Karpas-422 (cell line): ENCODE measurements at regions not wholly inside any gene's neighbourhood (a gene's known extent, or its start where the extent isn't known, plus 50 kb on each side); places are given as distances from the start of the nearest gene placed in this dataset.
"Not testable (repeated sequence)": the region's sequence is repeated elsewhere in the genome, so short reads cannot be mapped to it uniquely, and the experiment has no call there.

Experiments used
- DNase-seq: peaks from one replicate; pipeline ENCODE4 v3.0.0-alpha.2; 2015
- H2AFZ ChIP-seq: fragments of 200-600 bp; sonication (generic); 2 replicates; pipeline ENCODE4 v1.6.1; 2014; ENCODE audit warnings: antibody characterized with exemption, low read length, mixed read lengths
- H3K27ac ChIP-seq: fragments of 200-600 bp; sonication (generic); 2 replicates; pipeline ENCODE4 v1.5.1; 2014; ENCODE audit warnings: mild to moderate bottlenecking, low read length, moderate library complexity
- H3K27me3 ChIP-seq: fragments of 200-600 bp; sonication (generic); 2 replicates; pipeline ENCODE4 v1.6.1; 2014; ENCODE audit warnings: low read length, mixed read lengths
- H3K36me3 ChIP-seq: fragments of 200-600 bp; sonication (generic); 2 replicates; pipeline ENCODE4 v1.6.1; 2014; ENCODE audit warnings: low read length, mixed read lengths; ENCODE audit not compliant: insufficient read depth
- H3K4me1 ChIP-seq: fragments of 200-600 bp; sonication (generic); 2 replicates; pipeline ENCODE4 v1.6.1; 2014; ENCODE audit warnings: mild to moderate bottlenecking, low read length, mixed read lengths
- H3K4me2 ChIP-seq: fragments of 200-600 bp; sonication (generic); 2 replicates; pipeline ENCODE4 v1.6.1; 2014; ENCODE audit warnings: low read length, low read depth, mild to moderate bottlenecking; ENCODE audit not compliant: poor library complexity, severe bottlenecking
- H3K4me3 ChIP-seq: fragments of 200-600 bp; sonication (generic); 2 replicates; pipeline ENCODE4 v1.5.1; 2014; ENCODE audit warnings: mild to moderate bottlenecking, antibody characterized with exemption, low read length, mixed read lengths
- H3K79me2 ChIP-seq: fragments of 200-600 bp; sonication (generic); 2 replicates; pipeline ENCODE4 v1.6.1; 2014; ENCODE audit warnings: mild to moderate bottlenecking, low read length, mixed read lengths
- H3K9ac ChIP-seq: fragments of 200-600 bp; sonication (generic); 2 replicates; pipeline ENCODE4 v1.6.0; 2014; ENCODE audit warnings: low read length
- H3K9me2 ChIP-seq: fragments of 200-600 bp; sonication (generic), shearing (Covaris generic); replicated peaks from 2 replicates; pipeline ENCODE4 v1.6.0; 2014; ENCODE audit warnings: mild to moderate bottlenecking, low read length, moderate library complexity; ENCODE audit not compliant: insufficient read depth
- H3K9me3 ChIP-seq: fragments of 300-700, 200-600 bp; sonication (generic); 2 replicates; pipeline ENCODE4 v1.6.1; 2014; ENCODE audit warnings: low read length, mixed read lengths
- H4K20me1 ChIP-seq: fragments of 200-600 bp; sonication (generic); 2 replicates; pipeline ENCODE4 v1.6.1; 2014; ENCODE audit warnings: mild to moderate bottlenecking, antibody characterized with exemption, low read length, low read depth; ENCODE audit not compliant: insufficient read depth

DNA sequence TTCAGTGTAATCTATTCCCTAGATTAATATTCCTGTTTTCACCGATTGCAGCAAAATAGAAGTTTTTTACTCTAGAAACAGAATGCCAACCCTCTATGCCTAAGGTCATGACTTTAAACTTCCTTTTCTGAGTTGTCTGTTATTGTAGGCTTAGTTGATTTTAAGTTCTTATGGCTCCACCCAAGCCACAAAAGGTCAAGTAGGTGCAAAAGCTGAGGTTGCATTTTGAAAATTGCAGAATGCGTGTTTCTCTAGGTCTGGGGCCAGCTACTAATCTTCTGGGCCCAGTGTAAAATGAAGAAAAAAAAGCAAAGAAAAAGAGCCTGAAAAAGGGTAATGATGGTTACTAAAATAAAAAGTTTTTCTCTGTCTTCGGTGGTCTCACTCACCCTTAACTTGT is 635.7 kb upstream of the FAM98A start:
- Histone ChIP-seq H2AFZ (no peak overlapping the region), H3K27ac (no peak overlapping the region), H3K9me3 (no peaks in the 10 kb centered on the region), H3K4me2 (no peak overlapping the region), H4K20me1 (no peaks in the 10 kb centered on the region), H3K9ac (no peak overlapping the region), H3K36me3 (no peaks in the 10 kb centered on the region), H3K79me2 (no peaks in the 10 kb centered on the region), H3K9me2 (no peaks in the 10 kb centered on the region), H3K4me3 (no peak overlapping the region), H3K4me1 (no peaks in the 10 kb centered on the region), H3K27me3 (no peaks in the 10 kb centered on the region)
- DNase-seq = no peak

DNA sequence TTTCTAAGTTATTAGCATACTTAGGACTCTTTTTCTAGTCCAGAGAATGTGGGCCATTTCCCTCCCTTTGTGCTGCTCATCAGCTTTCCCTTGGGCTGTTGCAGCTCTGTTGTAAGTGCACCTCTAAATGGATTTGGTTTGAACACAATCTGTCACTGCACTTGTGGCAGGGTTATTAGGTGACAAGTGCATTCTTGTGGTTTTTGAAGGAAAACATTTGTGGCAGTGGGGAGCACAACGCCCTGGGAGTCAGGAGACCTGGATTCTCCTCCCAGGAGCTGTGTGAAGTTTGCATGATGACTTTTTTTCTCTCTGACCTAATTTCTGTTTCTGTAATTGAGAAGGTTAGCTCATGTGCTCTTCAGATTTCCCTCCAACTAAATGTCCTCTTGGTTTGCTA is 630.9 kb upstream of the FAM98A start:
- Histone ChIP-seq H3K4me1 (no peaks in the 10 kb centered on the region), H3K9ac (no peak overlapping the region), H3K9me2 (no peaks in the 10 kb centered on the region), H3K79me2 (no peaks in the 10 kb centered on the region), H3K4me2 (no peak overlapping the region), H4K20me1 (no peaks in the 10 kb centered on the region), H3K4me3 (no peak overlapping the region), H3K27ac (no peak overlapping the region), H3K36me3 (no peaks in the 10 kb centered on the region), H3K27me3 (no peaks in the 10 kb centered on the region), H2AFZ (no peak overlapping the region), H3K9me3 (no peaks in the 10 kb centered on the region)
- no peak for DNase-seq

DNA sequence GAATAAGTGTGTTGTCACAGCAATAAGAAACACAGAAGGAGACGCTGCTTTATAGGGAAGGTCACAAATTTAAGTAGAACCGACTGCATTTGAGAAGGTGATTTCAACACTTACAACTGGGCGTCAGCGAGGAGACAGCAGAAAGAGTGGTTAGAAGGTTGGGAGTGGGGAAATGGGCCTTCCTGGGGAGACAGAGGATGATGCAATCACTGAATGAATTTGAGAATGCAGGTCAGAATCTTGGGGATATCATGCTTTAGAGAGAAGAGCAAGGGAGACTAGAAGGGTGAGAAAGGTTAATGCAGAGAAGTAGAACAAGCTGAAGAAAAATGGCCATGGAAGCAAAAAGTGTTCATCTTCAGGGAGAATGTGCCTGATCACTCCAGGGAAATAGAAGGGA is 616.1 kb upstream of the FAM98A start:
- H2AFZ ChIP-seq = no peak overlapping the region
- no peaks in the 10 kb centered on the region for H3K36me3 ChIP-seq

DNA sequence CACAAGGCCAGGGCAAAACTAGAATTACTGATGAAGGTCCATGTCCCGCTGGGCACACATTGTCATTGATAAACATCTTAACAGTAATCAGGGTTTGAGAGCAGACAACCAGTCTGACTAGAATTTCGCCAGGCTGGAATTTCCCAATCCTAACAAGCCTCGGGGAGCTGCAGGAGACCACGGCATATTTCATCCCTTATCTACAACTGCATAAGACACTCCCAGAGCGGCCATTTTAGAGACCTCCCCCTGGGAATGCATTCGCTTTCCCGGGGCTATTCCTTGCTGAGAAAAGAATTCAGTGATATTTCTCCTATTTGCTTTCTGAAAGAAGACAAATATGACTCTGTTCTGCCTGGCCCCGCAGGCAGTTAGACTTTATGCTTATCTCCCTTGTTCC is 611.3 kb upstream of the FAM98A start:
- H3K9me3 ChIP-seq, H2AFZ ChIP-seq, H3K27ac ChIP-seq, H3K9me2 ChIP-seq, H3K36me3 ChIP-seq, H3K4me3 ChIP-seq, H3K9ac ChIP-seq, H3K4me2 ChIP-seq, H4K20me1 ChIP-seq, DNase-seq, H3K27me3 ChIP-seq, H3K79me2 ChIP-seq, H3K4me1 ChIP-seq: not testable (repeated sequence)

More for the DNA sequence above, 616.1 kb upstream of the FAM98A start:
- no peaks in the 10 kb centered on the region for H3K27me3 ChIP-seq
- no peaks in the 10 kb centered on the region for H3K9me3 ChIP-seq
- no peak for DNase-seq
- no peak overlapping the region for H3K4me3 ChIP-seq
- no peak overlapping the region for H3K9ac ChIP-seq
- H3K9me2 ChIP-seq = no peaks in the 10 kb centered on the region; the same call in 1 of the 2 replicates
- no peaks in the 10 kb centered on the region for H4K20me1 ChIP-seq
- no peak overlapping the region for H3K27ac ChIP-seq
- no peaks in the 10 kb centered on the region for H3K79me2 ChIP-seq
- no peak overlapping the region for H3K4me2 ChIP-seq
- no peaks in the 10 kb centered on the region for H3K4me1 ChIP-seq

DNA sequence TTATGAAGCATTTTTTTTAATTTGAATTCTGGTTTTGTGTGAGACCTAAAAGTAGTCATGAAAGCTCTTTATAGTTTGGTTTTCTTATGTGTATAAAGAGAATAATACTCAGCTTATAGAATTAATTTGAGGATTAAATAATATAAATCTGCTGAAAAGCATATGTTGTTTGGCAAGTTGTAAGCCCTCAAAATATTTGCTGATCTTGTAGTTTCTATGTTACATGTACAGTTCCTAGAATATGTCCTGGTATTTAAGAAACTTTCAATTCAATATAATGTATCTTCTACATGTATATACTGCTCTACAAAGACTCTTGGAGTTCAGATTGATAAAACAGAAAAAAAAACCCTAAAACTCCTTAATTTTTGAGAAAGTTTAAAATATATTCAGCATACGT is 605.5 kb upstream of the FAM98A start:
- H3K27ac ChIP-seq = no peak overlapping the region
- H3K9me3 ChIP-seq = no peaks in the 10 kb centered on the region; the same call in 1 of the 2 replicates
- DNase-seq = no peak
- H3K4me3 ChIP-seq = no peak overlapping the region
- H3K27me3 ChIP-seq = no peaks in the 10 kb centered on the region
- H3K4me2 ChIP-seq = no peak overlapping the region
- H3K36me3 ChIP-seq = no peaks in the 10 kb centered on the region
- H3K9me2 ChIP-seq = no peaks in the 10 kb centered on the region; the same call in 1 of the 2 replicates
- no peaks in the 10 kb centered on the region for H4K20me1 ChIP-seq
- no peaks in the 10 kb centered on the region for H3K4me1 ChIP-seq
- no peak overlapping the region for H2AFZ ChIP-seq
- no peak overlapping the region for H3K9ac ChIP-seq
- H3K79me2 ChIP-seq = no peaks in the 10 kb centered on the region

DNA sequence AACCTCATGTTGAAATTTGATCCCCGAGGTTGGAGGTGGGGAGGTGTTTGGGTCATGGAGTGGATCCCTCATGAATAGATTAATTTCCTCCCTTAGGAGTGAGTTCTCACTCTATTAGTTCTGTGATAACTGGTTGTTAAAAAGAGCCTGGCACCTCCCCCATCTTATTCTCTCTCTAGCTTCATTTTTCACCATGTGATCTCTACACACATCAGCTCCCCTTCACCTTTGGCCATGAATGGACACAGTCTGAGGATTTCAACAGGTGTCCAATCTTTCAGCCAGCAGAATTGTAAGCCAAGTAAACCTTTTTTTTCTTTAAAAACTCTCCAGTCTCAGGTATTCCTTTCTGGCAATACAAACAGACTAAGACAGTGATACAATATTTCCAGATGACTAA is 602.0 kb upstream of the FAM98A start:
- Histone ChIP-seq H3K9me3 (no peaks in the 10 kb centered on the region; the same call in 1 of the 2 replicates), H3K27ac (no peak overlapping the region), H3K79me2 (no peaks in the 10 kb centered on the region), H3K9me2 (no peaks in the 10 kb centered on the region; the same call in 1 of the 2 replicates), H3K27me3 (no peaks in the 10 kb centered on the region), H3K4me1 (no peaks in the 10 kb centered on the region), H3K4me2 (no peak overlapping the region), H3K4me3 (no peak overlapping the region), H2AFZ (no peak overlapping the region), H3K36me3 (no peaks in the 10 kb centered on the region), H3K9ac (no peak overlapping the region), H4K20me1 (no peaks in the 10 kb centered on the region)
- no peak for DNase-seq

DNA sequence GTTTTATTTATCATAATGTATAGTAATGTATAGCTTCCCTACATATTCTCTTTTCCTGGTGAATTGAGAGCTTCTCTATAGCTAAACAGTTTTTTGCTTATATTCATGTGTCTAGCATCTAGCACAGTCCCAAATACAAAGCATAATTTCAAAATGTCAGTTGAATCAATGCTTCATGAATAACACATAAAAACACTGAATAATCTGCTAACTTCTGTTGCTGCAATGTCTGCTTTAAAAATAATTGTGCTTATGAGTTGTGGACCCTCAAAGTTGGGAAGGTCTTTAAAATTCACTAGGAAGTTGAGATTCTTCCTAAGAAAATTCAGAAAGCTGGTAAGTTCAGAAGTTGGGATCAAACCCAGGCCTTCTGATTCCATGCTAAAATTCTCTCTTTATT is 600.9 kb upstream of the FAM98A start:
- H3K27ac ChIP-seq = no peak overlapping the region
- H3K9me3 ChIP-seq = no peaks in the 10 kb centered on the region; the same call in 1 of the 2 replicates
- no peaks in the 10 kb centered on the region for H3K36me3 ChIP-seq
- H4K20me1 ChIP-seq = no peaks in the 10 kb centered on the region
- H3K27me3 ChIP-seq = no peaks in the 10 kb centered on the region
- no peak for DNase-seq
- H3K79me2 ChIP-seq = no peaks in the 10 kb centered on the region
- H3K9me2 ChIP-seq = no peaks in the 10 kb centered on the region; the same call in 1 of the 2 replicates
- H2AFZ ChIP-seq = no peak overlapping the region
- no peak overlapping the region for H3K4me2 ChIP-seq
- no peak overlapping the region for H3K9ac ChIP-seq
- H3K4me3 ChIP-seq = no peak overlapping the region
- no peaks in the 10 kb centered on the region for H3K4me1 ChIP-seq

DNA sequence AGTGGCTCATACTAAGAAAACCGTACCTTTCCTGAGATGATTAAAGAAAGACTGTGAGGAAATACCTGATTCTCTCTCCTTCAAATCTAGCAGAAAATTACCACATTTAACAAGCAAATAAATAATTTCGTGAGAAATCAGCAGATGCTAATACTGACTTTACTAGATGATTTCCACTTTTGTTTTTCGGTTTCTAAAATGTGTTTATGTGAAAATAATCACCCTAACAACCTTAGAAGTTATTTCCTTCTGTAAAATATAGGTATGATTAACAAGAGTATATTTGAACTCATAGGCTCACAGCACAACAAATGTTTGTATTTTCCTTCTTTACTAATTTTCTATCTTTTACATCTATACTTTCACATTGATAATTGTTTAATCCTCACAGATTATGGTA is 594.1 kb upstream of the FAM98A start:
- no peaks in the 10 kb centered on the region for H3K27me3 ChIP-seq
- H2AFZ ChIP-seq = no peak overlapping the region
- no peaks in the 10 kb centered on the region for H3K4me1 ChIP-seq
- H3K4me2 ChIP-seq = no peak overlapping the region
- H3K36me3 ChIP-seq = no peaks in the 10 kb centered on the region
- no peak overlapping the region for H3K9ac ChIP-seq
- DNase-seq = no peak
- H3K9me3 ChIP-seq = no peaks in the 10 kb centered on the region; the same call in 1 of the 2 replicates
- H3K79me2 ChIP-seq = no peaks in the 10 kb centered on the region
- no peak overlapping the region for H3K27ac ChIP-seq
- H3K4me3 ChIP-seq = no peak overlapping the region
- H3K9me2 ChIP-seq = no peaks in the 10 kb centered on the region
- H4K20me1 ChIP-seq = no peaks in the 10 kb centered on the region
